ENCODE measurements at regions not wholly inside any gene's neighbourhood (a gene's known extent, or its start where the extent isn't known, plus 50 kb on each side); places are given as distances from the start of the nearest gene placed in this dataset.

- TF ChIP-seq CTCF (IDR thresholded peaks at IDR 0.05), result no peak
- TF ChIP-seq POLR2AphosphoS5 (IDR thresholded peaks at IDR 0.05), result no peak
Observed at GRCh38 chr1:29397981-29398380, 161.7 kb downstream of the PTPRU start.
